OCI-LY1 (cell line): ENCODE measurements at regions not wholly inside any gene's neighbourhood (a gene's known extent, or its start where the extent isn't known, plus 50 kb on each side); places are given as distances from the start of the nearest gene placed in this dataset.

Experiments
- EZH2 ChIP-seq: fragments of 200-600 bp; sonication (generic), shearing (Covaris generic); IDR thresholded peaks from 2 replicates; pipeline ENCODE4 v1.8.0; 2017; ENCODE audit warnings: borderline replicate concordance, mixed run types, mild to moderate bottlenecking, antibody characterized with exemption, low read length, moderate library complexity, mixed read lengths
- TF ChIP-seq, protein P1 (sequence below): fragments of 200-600 bp; sonication (generic), shearing (Covaris generic); IDR thresholded peaks from 2 replicates; pipeline ENCODE4 v1.5.1; 2017; ENCODE audit warnings: mild to moderate bottlenecking, antibody characterized with exemption, low read length, moderate library complexity, mixed read lengths

DNA sequence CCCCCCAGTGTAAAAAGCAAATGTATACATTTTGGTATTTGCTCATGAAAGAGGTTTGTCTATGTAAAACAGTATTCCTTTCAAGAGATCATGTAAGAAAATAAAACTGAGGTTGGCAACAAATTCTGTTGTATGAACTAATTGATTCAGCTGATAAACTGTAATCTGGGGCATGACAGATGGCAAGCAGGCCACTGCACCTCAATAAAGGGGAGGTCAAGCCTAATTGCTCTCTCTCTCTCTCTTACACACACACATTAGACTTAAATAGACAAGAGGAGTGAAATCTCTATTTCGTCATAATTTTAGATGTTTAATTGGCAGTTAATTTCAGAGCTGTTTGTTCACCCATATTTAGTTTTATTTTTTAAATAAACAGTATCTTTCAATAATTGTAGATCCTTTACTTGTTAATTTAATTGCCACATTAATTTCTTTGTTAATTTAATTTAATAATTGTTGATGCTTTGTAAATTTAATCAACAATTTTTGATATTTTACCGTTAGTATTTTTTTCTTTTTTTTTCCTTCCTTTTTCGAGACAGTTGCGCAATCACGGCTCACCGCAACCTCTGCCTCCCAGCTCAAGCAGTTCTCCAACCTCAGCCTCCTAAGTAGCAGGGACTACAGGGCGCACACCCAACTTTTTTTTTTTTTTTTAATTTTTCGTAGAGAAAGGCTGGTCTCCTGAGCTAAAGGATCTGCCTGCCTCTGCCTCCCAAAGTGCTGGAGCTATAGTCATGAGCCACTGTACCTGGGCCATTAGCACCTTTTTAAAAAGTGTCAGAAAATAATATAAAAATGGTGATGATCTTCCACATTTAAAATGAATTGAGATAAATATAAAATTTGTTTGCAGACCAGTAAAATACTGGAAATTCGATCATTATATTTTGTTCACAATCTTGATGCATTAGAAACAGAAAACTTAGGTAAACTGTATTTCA is 577.7 kb downstream of the SLC16A7 start:
- TF ChIP-seq, protein P1, sequence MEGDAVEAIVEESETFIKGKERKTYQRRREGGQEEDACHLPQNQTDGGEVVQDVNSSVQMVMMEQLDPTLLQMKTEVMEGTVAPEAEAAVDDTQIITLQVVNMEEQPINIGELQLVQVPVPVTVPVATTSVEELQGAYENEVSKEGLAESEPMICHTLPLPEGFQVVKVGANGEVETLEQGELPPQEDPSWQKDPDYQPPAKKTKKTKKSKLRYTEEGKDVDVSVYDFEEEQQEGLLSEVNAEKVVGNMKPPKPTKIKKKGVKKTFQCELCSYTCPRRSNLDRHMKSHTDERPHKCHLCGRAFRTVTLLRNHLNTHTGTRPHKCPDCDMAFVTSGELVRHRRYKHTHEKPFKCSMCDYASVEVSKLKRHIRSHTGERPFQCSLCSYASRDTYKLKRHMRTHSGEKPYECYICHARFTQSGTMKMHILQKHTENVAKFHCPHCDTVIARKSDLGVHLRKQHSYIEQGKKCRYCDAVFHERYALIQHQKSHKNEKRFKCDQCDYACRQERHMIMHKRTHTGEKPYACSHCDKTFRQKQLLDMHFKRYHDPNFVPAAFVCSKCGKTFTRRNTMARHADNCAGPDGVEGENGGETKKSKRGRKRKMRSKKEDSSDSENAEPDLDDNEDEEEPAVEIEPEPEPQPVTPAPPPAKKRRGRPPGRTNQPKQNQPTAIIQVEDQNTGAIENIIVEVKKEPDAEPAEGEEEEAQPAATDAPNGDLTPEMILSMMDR, result no peak
- TF ChIP-seq EZH2, result no peak
